Stimulated activated CD4-positive, alpha-beta T cell treated with anti-CD3 and anti-CD28 coated beads, Interleukin-1b, Interleukin-23, amount 100 ng/mL, for 4 hours (primary cell): ENCODE measurements at regions not wholly inside any gene's neighbourhood (a gene's known extent, or its start where the extent isn't known, plus 50 kb on each side); places are given as distances from the start of the nearest gene placed in this dataset.

Experiments used
- DNase-seq, 2 donors: peaks; one replicate each; pipeline ENCODE4 v3.0.0-alpha.2; 2020; ENCODE audit warnings: low read depth in 2 of 2

DNA sequence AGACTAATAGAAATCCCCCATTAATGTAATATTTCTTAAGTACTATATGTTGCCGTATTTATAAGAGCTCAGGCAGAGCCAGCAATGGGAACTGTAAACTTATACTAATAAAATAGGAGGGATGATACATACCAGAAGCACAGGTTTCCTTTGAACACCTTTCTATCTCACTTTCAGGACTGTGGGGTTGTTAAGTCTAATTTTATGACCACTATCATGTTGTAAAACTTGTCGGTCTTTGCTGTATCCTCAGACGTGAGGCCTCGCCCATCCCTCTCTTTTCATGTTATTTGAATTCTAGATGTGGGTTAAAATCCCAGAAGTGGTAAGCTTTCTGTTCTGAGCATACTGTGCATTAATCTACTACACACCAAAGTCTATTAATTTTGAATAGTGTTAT is 1083.5 kb upstream of the TENM4 start:
- no peak for DNase-seq

DNA sequence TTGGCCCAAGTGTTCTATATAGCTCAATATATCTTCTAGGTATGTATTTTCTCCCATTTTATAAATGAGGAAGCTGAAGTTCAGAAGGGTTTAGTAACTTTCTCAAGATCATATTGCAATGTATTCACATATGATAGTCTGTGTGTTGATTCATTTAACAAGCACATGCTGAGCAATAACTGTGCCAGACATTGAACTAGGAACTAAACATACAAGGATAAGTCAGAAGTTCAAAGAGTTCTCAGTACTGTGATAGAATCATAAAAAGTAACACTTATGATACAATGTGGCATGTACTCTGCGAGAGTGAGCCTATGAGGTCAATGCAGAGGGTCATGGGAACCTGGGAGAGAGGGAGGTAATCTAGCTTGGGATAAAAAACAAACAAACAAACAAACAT is 1082.2 kb upstream of the TENM4 start:
- DNase-seq, result no peak

DNA sequence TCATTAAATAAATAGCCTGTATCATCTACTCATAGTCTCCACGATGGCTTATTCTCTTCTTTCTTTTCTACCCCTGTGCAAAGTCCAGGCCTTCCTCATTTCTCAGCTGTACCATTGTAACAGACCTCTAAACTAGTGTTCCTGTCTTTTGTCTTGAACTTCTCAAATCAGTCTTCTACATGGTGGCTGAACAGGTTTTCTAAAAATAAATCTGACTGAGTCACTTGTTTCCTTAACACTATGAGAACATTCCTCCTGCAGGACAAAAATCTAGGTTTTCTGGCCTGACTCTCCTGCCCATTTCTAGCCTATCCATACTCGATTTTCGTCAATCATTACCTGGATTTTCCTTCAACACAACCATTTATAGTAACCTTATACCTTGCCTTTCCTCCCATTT is 1080.8 kb upstream of the TENM4 start:
- no peak for DNase-seq

DNA sequence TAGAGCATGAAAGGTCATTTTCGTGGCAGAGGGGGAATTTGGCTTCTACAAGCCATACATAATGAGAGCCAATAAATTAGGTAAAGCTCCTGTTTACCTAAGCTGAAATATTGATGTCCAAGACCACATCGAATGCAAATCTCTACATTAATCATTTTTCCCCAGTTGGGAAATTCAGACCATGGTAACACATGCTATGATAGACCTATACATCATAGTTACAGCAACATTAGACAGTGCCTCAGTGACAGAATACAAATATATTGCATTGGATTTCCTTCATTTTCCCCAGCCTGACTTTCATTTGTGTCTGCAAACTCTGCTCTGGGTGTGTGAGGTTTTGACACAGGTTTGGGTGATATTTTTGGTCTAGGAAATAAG is 1079.7 kb upstream of the TENM4 start:
- DNase-seq, result no peak

DNA sequence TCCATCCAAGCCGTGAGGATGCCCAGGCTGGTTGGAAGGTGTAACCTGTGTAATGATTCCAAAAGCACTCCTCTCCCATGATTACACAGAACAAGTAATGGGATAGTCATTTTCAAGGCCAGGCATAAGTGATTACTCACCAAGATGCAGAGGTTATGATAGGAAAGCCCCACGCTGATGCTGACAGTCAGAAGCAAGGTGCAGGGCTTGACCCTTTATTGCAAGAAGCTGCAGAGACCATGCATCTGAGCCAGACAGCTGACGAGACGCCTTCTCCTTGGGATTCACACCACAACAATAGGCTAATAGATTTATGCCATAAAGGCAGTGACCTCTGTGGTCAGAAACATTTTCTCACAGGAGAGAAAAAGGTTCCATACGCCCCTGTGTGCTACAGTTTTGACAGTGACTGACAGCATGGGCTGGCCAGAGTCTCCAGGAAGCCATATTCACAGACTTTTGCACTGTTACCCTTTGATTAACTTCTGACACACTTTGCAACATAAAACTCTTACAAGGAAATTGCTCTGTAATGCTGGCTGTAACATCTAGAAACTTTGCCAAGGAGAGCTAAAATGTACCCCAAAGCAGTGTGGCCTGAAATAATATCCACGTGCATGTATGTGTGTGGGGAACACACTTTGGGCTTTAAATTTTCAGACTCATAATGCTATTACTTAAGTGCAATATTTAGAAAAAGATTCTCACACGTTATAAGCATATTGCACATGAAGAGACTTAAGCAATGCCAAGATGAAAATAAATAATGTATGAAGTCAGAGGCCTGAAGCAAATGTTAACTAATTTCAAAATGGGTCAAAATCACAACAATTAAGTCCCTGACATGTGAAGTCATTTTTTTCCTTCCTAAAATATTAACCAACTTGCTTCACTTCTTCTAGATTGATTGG is 1079.0 kb upstream of the TENM4 start:
- no peak for DNase-seq

DNA sequence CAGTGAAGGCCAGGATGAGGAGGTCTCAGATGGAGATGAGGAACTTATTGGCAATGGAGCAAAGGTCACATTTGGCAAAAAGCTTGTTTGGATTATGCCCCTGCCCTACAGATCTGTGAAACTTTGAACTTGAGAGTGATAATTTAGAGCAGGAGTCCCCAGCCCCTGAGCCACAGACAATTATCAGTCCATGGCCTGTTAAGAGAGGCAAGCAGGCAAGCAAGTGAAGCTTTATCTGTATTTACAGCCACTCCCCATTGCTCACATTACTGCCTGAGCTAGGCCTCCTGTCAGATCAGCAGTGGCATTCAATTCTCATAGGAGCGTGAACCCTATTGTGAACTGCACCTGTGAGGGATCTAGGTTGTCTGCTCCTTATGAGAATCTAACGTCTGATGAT is 1076.9 kb upstream of the TENM4 start:
- no peak for DNase-seq

DNA sequence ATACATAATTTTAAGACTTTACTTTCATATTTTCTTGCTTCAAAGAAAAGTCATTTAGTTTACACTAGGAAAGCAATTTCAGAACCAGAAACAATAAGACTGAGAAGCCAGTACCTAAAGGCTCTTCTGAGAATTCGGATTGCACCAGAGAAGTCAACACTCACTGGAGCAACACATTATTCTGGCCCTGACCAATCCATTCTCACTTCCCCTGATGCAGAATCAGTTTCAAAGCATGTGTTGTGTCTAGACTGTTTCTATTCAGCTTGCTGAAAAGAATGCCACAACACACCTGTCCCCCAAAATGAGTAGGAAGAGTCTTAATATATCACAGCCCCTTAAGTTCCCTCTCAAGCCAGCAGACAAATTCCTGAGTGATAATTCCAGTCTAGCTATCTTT is 1074.3 kb upstream of the TENM4 start:
- DNase-seq, result no peak

DNA sequence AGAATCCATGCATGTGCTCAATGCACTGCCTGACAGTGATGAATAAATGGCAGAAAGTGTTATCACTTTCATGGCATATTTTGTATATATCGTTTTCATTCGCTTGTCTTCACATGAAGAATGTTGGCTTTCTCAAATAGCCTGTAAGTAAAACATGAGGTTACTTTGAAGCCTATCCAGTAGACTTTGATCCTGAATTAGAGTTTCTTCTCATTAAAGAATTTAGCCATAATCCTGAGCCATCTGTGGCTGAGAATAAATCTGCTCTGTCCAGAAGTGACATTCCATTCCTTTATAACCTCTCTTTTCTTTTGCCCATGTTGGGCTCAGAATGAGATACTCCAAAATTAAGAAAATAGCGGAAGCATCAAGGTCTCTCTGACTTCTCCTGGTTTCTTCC is 1071.7 kb upstream of the TENM4 start:
- DNase-seq, result no peak

DNA sequence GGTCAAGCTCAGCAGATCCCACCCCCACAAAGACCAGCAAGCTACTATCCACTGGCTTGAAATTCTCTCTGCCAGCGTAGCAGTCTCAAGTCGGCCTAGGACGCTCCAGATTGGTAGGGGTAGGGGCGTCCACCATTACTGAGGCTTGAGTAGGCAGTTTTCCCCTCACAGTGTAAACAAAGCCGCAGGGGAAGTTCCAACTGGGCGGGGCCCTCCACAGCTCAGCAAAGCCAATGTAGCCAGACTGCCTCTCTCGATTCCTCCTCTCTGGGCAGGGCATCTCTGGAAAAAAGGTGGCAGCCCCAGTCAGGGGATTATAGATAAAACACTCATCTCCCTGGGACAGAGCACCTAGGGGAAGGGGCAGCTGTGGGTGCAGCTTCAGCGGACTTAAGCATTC is 1064.9 kb upstream of the TENM4 start:
- DNase-seq, result no peak

DNA sequence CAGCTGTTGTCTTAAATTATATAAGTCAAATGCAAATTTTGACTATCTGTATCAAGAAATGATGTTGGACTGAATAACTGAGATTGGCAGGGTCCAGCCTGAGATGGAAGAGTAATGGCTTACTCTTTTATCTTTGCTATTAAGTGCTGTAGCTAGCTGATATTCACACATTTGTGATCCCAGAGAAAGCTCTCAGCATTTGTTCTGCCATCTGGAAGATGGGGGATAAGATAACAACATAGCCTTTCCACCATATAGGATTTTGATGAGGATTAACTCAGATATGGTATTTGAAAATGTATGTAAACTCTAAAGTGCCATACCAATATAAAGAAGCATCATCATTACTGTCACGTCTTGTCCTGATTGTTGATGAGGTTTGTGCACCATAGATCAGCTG is 1063.2 kb upstream of the TENM4 start:
- DNase-seq, result no peak

DNA sequence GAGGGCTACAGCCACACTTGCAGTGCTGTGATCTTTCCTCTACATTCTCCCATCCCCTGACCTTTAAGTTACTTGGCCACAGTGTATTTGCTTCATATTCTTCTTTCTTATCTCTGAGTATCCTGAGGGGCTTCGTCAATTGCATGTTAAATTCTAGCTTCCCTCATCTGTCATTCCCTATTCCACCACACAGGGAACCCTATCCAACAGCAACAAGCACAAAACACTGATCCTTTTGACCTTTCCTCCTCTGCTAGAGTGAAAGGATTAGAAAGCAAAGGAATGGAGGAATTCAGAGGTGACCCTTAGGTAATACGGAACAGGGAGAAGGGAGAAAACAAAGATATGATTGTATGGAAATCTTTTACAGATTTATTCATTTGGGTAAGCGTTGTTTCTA is 1061.7 kb upstream of the TENM4 start:
- no peak for DNase-seq

DNA sequence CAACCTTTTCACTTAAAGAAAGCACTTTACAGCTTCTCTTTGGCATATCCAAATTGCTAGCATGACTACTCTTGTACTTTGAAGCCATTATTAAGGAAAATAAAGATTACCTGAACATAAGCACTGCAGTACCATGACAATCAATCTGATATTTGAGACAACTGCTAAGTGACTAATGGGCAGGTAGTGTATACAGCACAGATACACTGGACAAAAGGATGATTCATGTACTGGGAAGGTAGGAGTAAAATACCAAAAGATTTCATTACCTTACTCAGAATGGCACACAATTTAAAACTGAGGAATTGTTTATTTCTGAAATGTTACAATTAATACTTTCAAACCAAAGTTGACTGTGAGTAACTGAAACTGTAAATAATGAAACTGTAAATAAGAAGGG is 1054.3 kb upstream of the TENM4 start:
- no peak for DNase-seq

DNA sequence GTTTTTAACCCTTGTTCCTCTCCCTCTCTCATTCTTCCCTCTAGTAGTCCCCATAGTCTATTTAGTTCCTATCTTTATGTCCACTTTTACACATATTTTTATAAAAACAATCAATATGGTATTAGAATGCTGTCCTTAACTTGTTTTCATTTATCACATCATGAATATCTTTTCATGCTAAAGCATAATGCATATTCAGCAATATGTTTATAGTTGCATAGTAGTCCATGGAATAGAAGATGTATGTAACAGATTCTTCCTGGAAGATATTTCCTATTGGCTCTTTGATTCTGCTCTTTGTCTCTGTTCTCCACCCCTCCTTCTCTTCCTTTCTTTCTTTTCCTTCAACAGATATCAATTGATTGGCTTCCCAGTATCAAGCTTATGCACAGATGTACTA is 1047.1 kb upstream of the TENM4 start:
- no peak for DNase-seq

DNA sequence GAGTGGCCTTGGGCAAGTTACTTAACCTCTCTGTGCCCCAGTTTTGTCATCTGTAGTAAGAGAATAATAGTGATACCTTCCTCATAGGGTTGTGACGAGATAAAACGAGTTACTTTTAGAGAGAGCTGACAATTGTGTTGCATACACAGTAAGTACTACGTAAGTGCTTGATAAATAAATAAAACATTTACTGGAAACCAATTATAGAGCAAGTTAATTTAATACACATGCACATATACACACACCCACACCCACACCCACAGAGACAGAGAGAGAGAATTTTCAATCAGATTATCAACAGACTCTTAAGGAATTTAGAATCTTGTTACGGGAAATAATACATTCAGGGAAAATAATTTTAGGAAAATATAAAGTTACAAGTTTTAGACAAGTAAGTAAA is 1045.8 kb upstream of the TENM4 start:
- no peak for DNase-seq

DNA sequence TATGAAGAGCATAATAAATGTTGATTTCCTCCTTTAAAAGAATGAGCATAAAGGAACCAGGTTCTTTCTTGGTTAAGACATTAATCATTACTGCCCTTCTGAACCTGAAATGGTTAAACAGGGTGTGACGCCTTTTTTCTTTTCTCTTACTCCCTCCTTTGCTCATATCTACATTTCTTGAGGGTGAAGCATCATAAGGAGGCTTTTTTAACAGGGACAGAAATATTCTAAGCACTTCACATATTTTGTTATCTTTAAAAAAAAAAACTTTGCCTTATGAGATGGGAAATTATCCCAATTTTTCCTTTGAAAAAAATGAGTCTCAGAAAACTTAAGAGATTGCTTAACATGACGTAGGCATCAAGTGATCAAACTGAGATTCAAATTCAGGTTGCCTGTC is 1036.3 kb upstream of the TENM4 start:
- DNase-seq, result no peak

DNA sequence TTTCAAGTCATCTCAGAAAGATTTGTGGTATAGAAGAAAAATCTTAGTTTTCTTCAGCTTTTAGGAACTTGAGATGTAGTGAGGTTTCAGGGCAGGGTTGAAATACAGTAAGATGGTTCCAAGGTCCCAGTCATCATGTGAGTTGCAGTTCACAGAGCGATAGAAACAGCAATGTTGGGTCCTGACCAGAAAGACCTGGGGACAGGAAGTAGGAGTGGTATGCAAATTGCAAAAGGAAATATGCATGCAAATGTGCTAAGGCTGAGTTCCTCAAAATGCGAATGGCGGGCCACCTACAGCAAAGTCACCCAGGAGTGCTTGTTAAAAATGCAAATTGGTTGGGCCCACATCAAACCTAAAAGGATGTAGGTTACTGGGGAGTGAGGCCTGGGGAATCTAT is 1032.7 kb upstream of the TENM4 start:
- DNase-seq, result no peak

DNA sequence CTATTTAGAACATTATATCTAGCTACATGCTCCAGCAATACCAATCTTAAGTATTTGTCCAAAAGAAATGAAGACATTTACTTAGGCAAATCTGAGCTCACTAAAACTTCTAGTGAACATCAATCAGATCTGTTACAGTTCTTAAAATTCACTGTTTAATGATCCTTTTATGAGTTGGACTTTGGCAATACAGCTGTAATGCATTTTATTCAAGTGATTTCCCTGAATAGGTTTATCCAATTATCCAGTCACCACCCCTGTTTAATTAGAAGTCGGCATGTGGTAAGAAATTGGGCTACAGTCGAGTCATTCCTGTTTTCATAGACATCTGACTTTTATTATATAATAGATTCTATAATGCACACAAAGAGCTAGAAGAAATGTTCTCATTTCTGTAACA is 1029.0 kb upstream of the TENM4 start:
- DNase-seq, result no peak

DNA sequence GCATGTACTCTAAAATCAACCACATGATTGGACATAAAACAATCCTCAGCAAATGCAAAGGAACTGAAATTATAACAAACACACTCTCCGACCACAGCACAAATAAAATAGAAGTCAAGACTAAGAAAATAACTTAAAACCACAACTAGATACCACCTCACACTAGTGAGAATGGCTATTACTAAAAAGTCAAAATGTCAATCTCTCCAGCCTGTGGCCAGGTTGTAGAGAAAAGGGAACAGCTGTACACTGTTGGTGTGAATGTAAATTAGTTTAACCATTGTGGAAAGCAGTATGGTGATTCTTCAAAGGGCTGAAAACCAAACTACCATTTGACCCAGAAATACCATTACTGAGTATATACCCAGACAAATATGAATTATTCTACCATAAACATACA is 1025.7 kb upstream of the TENM4 start:
- no peak for DNase-seq

DNA sequence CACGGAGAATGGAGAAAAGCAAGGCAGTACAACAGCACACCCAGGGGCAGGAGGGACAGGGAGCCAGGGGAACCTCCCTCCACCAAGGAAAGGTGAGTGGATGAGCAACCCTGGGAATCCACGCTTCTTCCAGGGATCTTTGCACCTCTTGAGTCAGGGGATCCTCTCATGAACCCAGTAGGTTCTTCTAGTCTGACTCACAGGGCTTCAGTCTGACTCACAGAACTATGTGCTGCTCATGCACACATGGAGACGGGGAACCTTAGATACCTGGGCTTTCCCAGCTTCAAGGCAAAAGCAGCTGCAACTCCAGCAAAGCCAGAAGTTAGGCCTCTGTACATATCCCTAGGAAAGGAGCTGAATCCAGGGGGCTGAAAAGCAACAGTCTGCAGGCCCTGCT is 1021.4 kb upstream of the TENM4 start:
- no peak for DNase-seq

DNA sequence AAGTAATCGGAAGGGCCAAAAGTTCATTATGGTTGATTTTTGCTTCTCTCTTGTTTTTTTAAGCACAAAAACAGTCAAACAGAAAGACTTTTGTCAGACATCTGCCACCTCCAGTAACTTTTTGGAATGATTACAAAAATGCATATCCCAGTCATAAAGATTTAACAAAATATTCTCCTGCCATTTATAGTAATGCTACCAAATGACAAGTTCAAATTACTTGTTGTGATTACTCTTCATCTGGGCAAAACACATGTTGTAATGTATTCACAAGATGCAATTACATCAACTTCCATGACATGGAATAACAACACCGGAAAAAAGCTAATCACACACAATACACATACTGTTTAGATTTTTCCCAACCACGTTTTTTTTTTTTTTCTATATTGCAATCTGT is 1017.5 kb upstream of the TENM4 start:
- DNase-seq, result no peak

DNA sequence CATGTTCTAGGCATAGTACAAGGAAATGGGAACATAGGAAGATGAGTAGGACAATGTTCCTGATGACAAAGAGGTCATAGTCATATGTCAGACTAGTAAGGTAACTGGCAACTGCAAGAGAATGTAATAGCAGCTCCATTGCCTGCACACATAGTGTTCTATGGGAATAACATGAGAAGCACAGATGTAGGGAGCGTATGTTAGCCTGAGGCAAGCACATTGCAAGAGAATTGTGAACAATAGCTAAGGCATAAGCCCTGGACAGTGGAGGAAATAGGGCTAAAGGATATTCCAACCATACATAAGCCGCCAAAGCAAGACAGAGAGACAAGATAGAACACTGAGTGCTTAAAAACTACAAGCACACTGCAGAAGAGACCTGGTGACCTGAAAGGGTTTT is 1017.0 kb upstream of the TENM4 start:
- DNase-seq, result no peak

DNA sequence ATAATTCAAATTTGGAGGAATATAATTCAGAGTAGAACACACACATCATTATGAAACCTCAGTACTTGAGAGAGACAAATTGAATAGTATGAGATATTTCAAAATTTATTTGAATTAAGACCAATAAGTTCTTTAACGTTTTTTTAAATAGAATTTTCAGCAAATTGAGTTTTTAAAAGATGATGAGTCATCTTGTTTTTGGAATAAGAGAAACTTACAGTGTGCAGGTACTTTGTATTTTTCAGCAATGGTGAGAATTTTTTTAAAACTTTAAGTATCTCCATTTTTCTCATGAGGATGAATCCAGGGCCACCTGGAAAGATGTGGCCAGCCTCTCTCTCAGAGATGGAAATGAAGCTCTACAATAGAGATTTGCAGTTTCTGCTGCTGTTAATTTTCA is 1015.0 kb upstream of the TENM4 start:
- no peak for DNase-seq

DNA sequence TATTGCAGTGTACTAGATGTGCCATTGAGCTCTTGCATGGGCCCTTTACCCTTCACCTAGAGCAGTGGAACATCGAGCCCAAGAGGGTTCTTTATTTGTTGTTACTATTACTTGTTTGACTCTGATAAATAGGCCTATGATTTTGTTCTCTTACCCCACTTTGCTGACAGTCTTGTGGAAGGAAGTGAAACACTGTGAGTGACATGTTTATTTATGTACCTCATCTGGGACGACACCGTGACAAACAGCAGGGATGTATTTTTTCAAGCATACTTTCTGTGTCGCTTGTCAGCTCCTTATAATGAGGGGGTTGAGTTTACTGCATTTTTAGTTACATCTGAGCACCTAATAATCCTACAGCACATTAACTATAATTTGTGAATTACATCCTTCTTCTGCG is 1010.3 kb upstream of the TENM4 start:
- no peak for DNase-seq

DNA sequence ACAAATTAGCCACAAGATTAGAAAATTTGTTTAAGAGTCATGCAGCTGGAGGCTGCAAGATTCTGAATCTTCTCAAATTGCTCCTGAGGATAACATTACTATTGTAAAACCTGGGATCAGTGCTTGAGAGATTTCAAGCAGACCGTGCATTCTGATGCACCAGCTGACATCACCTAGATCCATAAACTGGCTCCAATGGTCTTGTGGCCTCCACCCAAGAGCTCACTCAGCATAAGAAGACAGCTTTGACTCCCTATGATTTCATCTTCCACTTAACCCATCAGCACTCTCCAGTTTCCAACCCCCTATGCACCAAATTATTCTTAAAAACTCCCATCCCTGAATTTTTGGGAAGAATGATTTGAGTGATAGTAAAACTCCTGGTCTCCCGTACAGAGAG is 1007.9 kb upstream of the TENM4 start:
- DNase-seq, result no peak
